Lung (tissue), 11 donors: ENCODE measurements at regions not wholly inside any gene's neighbourhood (a gene's known extent, or its start where the extent isn't known, plus 50 kb on each side); places are given as distances from the start of the nearest gene placed in this dataset.

ENCODE experiments used
- ATAC-seq: fragments of 200-7000 bp; cut with Tn5 transposase; one replicate; pipeline ENCODE4 v1.9.1; 2020; ENCODE audit warnings: moderate number of reproducible peaks; ENCODE audit not compliant: insufficient read depth, low FRiP score
- DNase-seq, 3 donors: peaks; one replicate each; pipeline ENCODE4 v3.0.0-alpha.2; 2013 to 2017
- H3K27ac ChIP-seq, 2 donors: one replicate each; pipeline ENCODE4 v1.5.1; 2013; ENCODE audit warnings: mild to moderate bottlenecking in 2 of 2, moderate library complexity in 2 of 2, control low read depth in 1 of 2, inconsistent platforms in 1 of 2, low read depth in 1 of 2, low read length in 1 of 2
- H3K27me3 ChIP-seq, 3 donors: one replicate each; pipeline ENCODE4 v1.5.1; 2013; ENCODE audit warnings: low read length in 2 of 3; ENCODE audit not compliant: control insufficient read depth in 3 of 3, insufficient read depth in 3 of 3
- H3K36me3 ChIP-seq, 4 donors: one replicate each; pipeline ENCODE4 v1.5.1; 2013; ENCODE audit warnings: low read length in 4 of 4, mild to moderate bottlenecking in 1 of 4, moderate library complexity in 1 of 4; ENCODE audit not compliant: control insufficient read depth in 4 of 4, insufficient read depth in 4 of 4
- H3K4me1 ChIP-seq, 5 donors: one replicate each; pipeline ENCODE4 v1.5.1; 2013; ENCODE audit warnings: low read length in 5 of 5, mild to moderate bottlenecking in 2 of 5, moderate library complexity in 1 of 5; ENCODE audit not compliant: control insufficient read depth in 5 of 5, insufficient read depth in 5 of 5
- H3K4me3 ChIP-seq: one replicate; pipeline ENCODE4 v1.5.1; 2013; ENCODE audit warnings: mild to moderate bottlenecking, control low read depth, moderate library complexity
- H3K9ac ChIP-seq, 2 donors: one replicate each; pipeline ENCODE4 v1.5.1; 2013; ENCODE audit warnings: low read length in 2 of 2, control low read depth in 1 of 2; ENCODE audit not compliant: insufficient read depth in 1 of 2
- H3K9me3 ChIP-seq, 4 donors: one replicate each; pipeline ENCODE4 v1.5.1; 2013; ENCODE audit warnings: low read length in 3 of 4, mild to moderate bottlenecking in 1 of 4, moderate library complexity in 1 of 4; ENCODE audit not compliant: control insufficient read depth in 4 of 4, insufficient read depth in 3 of 4
- CTCF ChIP-seq: IDR thresholded peaks from 2 replicates; pipeline ENCODE4 v1.5.1; 2012; ENCODE audit warnings: mild to moderate bottlenecking; ENCODE audit errors: control extremely low read depth, extremely low read depth
- WGBS, 2 donors: extraction: QIAGEN DNeasy Blood & Tissue Kit; methylation state at CpG; one replicate each; pipeline ENCODE4 v1.1.7; 2013; 5-methylcytosine and 5-hydroxymethylcytosine counted together
- donor health status: control.
- donor health status: control.
- donor health status: Bipolar disorder and iron deficiency.
- donor health status: healthy.
- donor health status: DM: yes; HTN: yes; CAD: no.

- no peak for TF ChIP-seq CTCF
- no peak overlapping the region for H3K27ac ChIP-seq
- WGBS, 2 donors, result 82 to 83% methylated on average over 4 of the region's 4 CpGs
Measured at GRCh38 chr2:180075870-180076269, 68.8 kb upstream of the CWC22 start.

GRCh38 chr2:180071797-180072196 is 64.7 kb upstream of the CWC22 start:
- H3K9ac ChIP-seq, result no peak overlapping the region
- no peaks in the 10 kb centered on the region for H3K27me3 ChIP-seq
- H3K27ac ChIP-seq, result no peak overlapping the region
- 68 to 80% methylated on average over 3 of the region's 3 CpGs for WGBS, 2 donors
- DNase-seq, result no peak
- no peaks in the 10 kb centered on the region for H3K4me1 ChIP-seq
- H3K4me3 ChIP-seq, result no peak overlapping the region
- no peak for ATAC-seq
- H3K36me3 ChIP-seq, result no peaks in the 10 kb centered on the region
- TF ChIP-seq CTCF, result no peak
- peaks cover 0 to 6% (median 1%) of the 10 kb centered on the region in 4 donors for H3K9me3 ChIP-seq

More at GRCh38 chr2:180075870-180076269, 68.8 kb upstream of the CWC22 start:
- H3K9ac ChIP-seq, result no peak overlapping the region
- no peaks in the 10 kb centered on the region for H3K36me3 ChIP-seq
- no peak for ATAC-seq
- peaks cover 0 to 3% (median under 1%) of the 10 kb centered on the region in 4 donors for H3K9me3 ChIP-seq
- no peak for DNase-seq
- H3K4me1 ChIP-seq, result no peaks in the 10 kb centered on the region
- H3K27me3 ChIP-seq, result no peaks in the 10 kb centered on the region
- H3K4me3 ChIP-seq, result no peak overlapping the region

GRCh38 chr2:180063494-180064092 is 56.5 kb upstream of the CWC22 start:
- no peaks in the 10 kb centered on the region for H3K36me3 ChIP-seq
- no peak for DNase-seq

More at GRCh38 chr2:180063494-180064092, 56.5 kb upstream of the CWC22 start:
- Histone ChIP-seq H3K4me3 (no peak overlapping the region), H3K27ac (no peak overlapping the region), H3K27me3 (no peaks in the 10 kb centered on the region), H3K9me3 (no peaks in the 10 kb centered on the region), H3K9ac (no peak overlapping the region), H3K4me1 (no peaks in the 10 kb centered on the region)
- 81 to 88% methylated on average over 5 of the region's 5 CpGs for WGBS, 2 donors
- TF ChIP-seq CTCF, result no peak
- ATAC-seq, result no peak
